COLO668 (cell line): ENCODE measurements at regions not wholly inside any gene's neighbourhood (a gene's known extent, or its start where the extent isn't known, plus 50 kb on each side); places are given as distances from the start of the nearest gene placed in this dataset.

ENCODE experiments used
- DNase-seq: peaks from one replicate; lab custom pipeline; 2025; ENCODE audit not compliant: unreplicated experiment; lab: John Stamatoyannopoulos, UW

GRCh38 chrX:110863883-110864282 lies 68.3 kb upstream of the CHRDL1 start:
- DNase-seq, result no peak

- DNase-seq, result no peak
These were observed 62.9 kb upstream of the CHRDL1 start for GRCh38 chrX:110858565-110858964.

- no peak for DNase-seq
These were observed 58.0 kb upstream of the CHRDL1 start for GRCh38 chrX:110853610-110854009.

- DNase-seq, result no peak
These were observed 56.6 kb upstream of the CHRDL1 start for GRCh38 chrX:110852180-110852579.

GRCh38 chrX:110851780-110852179 lies 56.2 kb upstream of the CHRDL1 start:
- DNase-seq, result no peak

- DNase-seq, result peak; percentile 0
These were observed 51.7 kb upstream of the CHRDL1 start for GRCh38 chrX:110847334-110847733.

GRCh38 chrX:110846071-110846470 lies 50.5 kb upstream of the CHRDL1 start:
- no peak for DNase-seq
